Activated CD8-positive, alpha-beta T cell treated with anti-CD3 and anti-CD28 coated beads for 36 hours (primary cell): ENCODE measurements at regions not wholly inside any gene's neighbourhood (a gene's known extent, or its start where the extent isn't known, plus 50 kb on each side); places are given as distances from the start of the nearest gene placed in this dataset.

ENCODE experiments used
- ATAC-seq: fragments of 200-7000 bp; cut with Tn5 transposase; one replicate; pipeline ENCODE4 v1.10.0; 2021; ENCODE audit warnings: mild to moderate bottlenecking, moderate library complexity
- CTCF ChIA-PET: fragments of 350-600 bp; sonication (Branson Sonifier 250); formaldehyde crosslinking; loops from one replicate; lab custom pipeline; 2021; ENCODE audit warnings: antibody characterized with exemption; lab: Charles Lee
- POLR2A ChIA-PET: fragments of 350-600 bp; sonication (Branson Sonifier 250); formaldehyde crosslinking; loops from one replicate; lab custom pipeline; 2021; ENCODE audit warnings: antibody characterized with exemption; lab: Charles Lee
- DNase-seq: peaks from one replicate; pipeline ENCODE4 v3.0.0-alpha.2; 2020
- H3K27ac Mint-ChIP-seq: one replicate; pipeline ENCODE4 v1.8.0; 2021; ENCODE audit warnings: mild to moderate bottlenecking, mixed read lengths
- H3K27me3 Mint-ChIP-seq: one replicate; pipeline ENCODE4 v1.8.0; 2021; ENCODE audit warnings: mixed read lengths
- H3K36me3 Mint-ChIP-seq: one replicate; pipeline ENCODE4 v1.8.0; 2021; ENCODE audit warnings: low read depth, mixed read lengths
- H3K4me1 Mint-ChIP-seq: one replicate; pipeline ENCODE4 v1.8.0; 2021; ENCODE audit warnings: low read depth, mixed read lengths
- H3K4me3 Mint-ChIP-seq: one replicate; pipeline ENCODE4 v1.8.0; 2021; ENCODE audit warnings: mild to moderate bottlenecking, moderate library complexity, mixed read lengths
- H3K9me3 Mint-ChIP-seq: one replicate; pipeline ENCODE4 v1.8.0; 2021; ENCODE audit warnings: mixed read lengths
- intact Hi-C: fragments of 100-400 bp; cut with micrococcal nuclease; formaldehyde crosslinking; loops from one replicate; pipeline ENCODE4 v1.10.0; 2022
- TF ChIP-seq, protein P1 (sequence below): fragments of 200-600 bp; IDR thresholded peaks from one replicate; pipeline ENCODE4 v1.8.0; 2022; ENCODE audit warnings: antibody characterized with exemption, mild to moderate bottlenecking

DNA sequence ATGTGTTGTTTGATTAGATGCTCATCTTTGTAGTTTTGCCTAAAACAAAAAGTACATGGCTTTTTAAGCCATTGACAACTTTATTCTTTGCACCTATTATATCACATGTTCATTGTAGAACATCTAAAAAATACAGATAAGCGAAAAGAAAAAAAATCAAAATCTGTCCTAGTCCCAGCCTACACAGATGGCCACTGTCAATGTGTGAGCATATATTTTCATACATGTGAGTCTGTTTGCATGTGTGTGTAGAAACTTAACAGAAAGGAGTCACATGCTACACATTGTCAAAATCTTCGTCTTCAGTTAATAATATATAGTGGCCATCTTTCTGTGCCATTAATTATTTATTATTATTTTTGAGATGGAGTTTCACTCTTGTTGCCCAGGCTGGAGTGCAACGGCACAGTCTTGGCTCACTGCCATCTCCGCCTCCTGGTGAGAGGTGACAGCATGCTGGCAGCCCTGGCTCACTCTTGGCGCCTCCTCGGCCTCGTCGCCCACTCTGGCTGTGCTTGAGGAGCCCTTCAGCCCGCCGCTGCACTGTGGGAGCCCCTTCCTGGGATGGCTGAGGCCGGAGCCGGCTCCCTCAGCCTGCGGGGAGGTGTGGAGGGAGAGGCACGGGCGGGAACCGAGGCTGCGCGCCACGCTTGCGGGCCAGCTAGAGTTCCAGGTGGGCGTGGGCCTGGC lies 68.5 kb upstream of the AMZ2 start:
- Mint-ChIP-seq H3K9me3 (peaks cover 2% of the 10 kb centered on the region), H3K36me3 (peaks cover 2% of the 10 kb centered on the region), H3K27ac (no peak overlapping the region), H3K27me3 (no peaks in the 10 kb centered on the region), H3K4me3 (no peak overlapping the region), H3K4me1 (peaks cover 41% of the 10 kb centered on the region)
- POLR2A ChIA-PET: no interaction called here
- intact Hi-C loops: loop anchor here (10.0 kb wide), 1 partner anchor 255 kb away; no protein-coding TSS in a partner anchor
- DNase-seq: no peak
- no peak for ATAC-seq
- TF ChIP-seq, protein P1, sequence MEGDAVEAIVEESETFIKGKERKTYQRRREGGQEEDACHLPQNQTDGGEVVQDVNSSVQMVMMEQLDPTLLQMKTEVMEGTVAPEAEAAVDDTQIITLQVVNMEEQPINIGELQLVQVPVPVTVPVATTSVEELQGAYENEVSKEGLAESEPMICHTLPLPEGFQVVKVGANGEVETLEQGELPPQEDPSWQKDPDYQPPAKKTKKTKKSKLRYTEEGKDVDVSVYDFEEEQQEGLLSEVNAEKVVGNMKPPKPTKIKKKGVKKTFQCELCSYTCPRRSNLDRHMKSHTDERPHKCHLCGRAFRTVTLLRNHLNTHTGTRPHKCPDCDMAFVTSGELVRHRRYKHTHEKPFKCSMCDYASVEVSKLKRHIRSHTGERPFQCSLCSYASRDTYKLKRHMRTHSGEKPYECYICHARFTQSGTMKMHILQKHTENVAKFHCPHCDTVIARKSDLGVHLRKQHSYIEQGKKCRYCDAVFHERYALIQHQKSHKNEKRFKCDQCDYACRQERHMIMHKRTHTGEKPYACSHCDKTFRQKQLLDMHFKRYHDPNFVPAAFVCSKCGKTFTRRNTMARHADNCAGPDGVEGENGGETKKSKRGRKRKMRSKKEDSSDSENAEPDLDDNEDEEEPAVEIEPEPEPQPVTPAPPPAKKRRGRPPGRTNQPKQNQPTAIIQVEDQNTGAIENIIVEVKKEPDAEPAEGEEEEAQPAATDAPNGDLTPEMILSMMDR: no peak
- CTCF ChIA-PET: no interaction called here

DNA sequence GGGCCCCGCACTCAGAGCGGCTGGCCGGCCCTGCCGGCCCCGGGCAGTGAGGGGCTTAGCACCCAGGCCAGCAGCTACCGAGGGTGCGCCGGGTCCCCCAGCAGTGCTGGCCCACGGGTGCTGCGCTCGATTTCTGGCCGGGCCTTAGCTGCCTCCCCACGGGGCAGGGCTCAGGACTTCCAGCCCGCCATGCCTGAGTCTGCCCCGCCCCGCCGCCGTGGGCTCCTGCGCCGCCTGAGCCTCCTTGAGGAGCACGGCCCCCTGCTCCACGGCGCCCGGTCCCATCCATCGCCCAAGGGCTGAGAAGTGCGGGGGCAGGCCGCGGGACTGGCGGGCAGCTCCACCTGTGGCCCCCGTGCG lies 67.9 kb upstream of the AMZ2 start:
- Mint-ChIP-seq H3K4me3 (no peak overlapping the region), H3K36me3 (peaks cover 2% of the 10 kb centered on the region), H3K27ac (no peak overlapping the region), H3K27me3 (no peaks in the 10 kb centered on the region), H3K9me3 (peaks cover 2% of the 10 kb centered on the region), H3K4me1 (peaks cover 46% of the 10 kb centered on the region)
- TF ChIP-seq, protein P1: no peak
- DNase-seq (no peak), ATAC-seq (no peak)
- intact Hi-C loops: loop anchor here (5.0 to 10.0 kb wide), 2 partner anchors 67 to 255 kb away; partner anchors contain the start of gene AMZ2
- POLR2A ChIA-PET: interaction anchor here (1.7 kb wide), 1 partner anchor 13 kb away, joined by 3 read pairs; no protein-coding TSS in a partner anchor
- CTCF ChIA-PET: interaction anchor here (1.2 to 8.9 kb wide), 5 partner anchors 21 to 286 kb away, joined by 3 to 73 read pairs (median 13); partner anchors contain the start of gene AMZ2

DNA sequence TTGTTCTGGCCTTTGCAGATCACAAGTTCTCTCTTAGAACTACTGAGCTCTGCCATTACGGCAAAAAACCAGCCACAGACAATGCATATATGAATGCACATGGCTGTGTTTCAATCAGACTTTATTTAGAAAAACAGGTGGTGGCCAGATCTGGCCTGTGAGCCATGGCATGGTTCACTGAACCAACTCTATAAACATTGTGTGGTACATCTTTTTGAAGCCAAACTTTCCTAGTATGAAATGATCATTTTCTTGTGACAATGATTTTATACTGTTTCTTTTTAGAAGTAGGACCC lies 65.9 kb upstream of the AMZ2 start:
- H3K36me3 Mint-ChIP-seq: peaks cover 2% of the 10 kb centered on the region
- no peaks in the 10 kb centered on the region for H3K27me3 Mint-ChIP-seq
- intact Hi-C loops: loop anchor here (5.0 kb wide), 1 partner anchor 65 kb away; the partner anchor contains the start of gene AMZ2
- ATAC-seq (no peak), DNase-seq (no peak)
- CTCF ChIA-PET: interaction anchor here (1.1 to 10.4 kb wide), 5 partner anchors 9 to 256 kb away, joined by 3 to 73 read pairs (median 14); no protein-coding TSS in a partner anchor
- no peak overlapping the region for H3K27ac Mint-ChIP-seq
- TF ChIP-seq, protein P1: no peak
- H3K4me1 Mint-ChIP-seq: peaks cover 56% of the 10 kb centered on the region
- POLR2A ChIA-PET: interaction anchor here (1.0 to 7.0 kb wide), 4 partner anchors 16 to 134 kb away, joined by 3 to 77 read pairs (median 4); no protein-coding TSS in a partner anchor
- peaks cover 2% of the 10 kb centered on the region for H3K9me3 Mint-ChIP-seq
- H3K4me3 Mint-ChIP-seq: peak overlapping the region; percentile 7

DNA sequence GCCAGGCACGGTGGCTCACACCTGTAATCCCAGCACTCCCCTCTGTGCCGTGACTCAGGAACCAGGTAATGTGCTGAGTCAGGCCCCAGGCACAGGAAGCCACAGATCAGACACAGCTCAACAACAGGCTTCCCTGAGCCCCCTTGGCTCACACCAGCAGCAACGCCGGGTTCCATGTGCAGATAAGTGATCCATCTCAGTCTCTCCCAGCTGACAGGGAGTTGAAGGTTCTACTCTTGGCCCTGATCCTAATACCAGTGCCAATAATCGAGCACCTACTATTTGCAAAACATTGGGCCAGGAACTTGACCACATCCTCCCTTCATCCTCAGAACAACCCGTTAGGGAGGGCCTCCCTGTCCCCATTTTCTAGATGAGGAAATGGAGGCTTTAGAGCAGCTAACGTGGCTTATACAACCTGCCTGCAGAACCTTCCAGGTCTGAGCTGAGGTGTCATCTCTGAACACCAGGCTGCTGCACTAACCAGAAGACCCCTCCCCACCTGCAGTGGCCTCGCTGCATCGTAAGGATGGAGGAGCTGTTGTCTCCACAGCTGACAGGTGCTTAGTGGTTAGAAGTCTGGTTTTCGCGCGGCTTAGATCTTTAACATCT lies 64.8 kb upstream of the AMZ2 start:
- Mint-ChIP-seq H3K9me3 (peaks cover 2% of the 10 kb centered on the region), H3K27me3 (no peaks in the 10 kb centered on the region), H3K4me3 (peak overlapping the region; percentile 57), H3K4me1 (peaks cover 56% of the 10 kb centered on the region), H3K36me3 (peaks cover 2% of the 10 kb centered on the region), H3K27ac (peak overlapping the region; percentile 66)
- intact Hi-C loops: loop anchor here (5.0 kb wide), 1 partner anchor 64 kb away; the partner anchor contains the start of gene AMZ2
- CTCF ChIA-PET: interaction anchor here (0.8 to 10.4 kb wide), 7 partner anchors 10 to 277 kb away, joined by 3 to 73 read pairs (median 5); no protein-coding TSS in a partner anchor
- ATAC-seq (peak; percentile 63), DNase-seq (peak; percentile 83)
- TF ChIP-seq, protein P1: no peak
- POLR2A ChIA-PET: interaction anchor here (1.0 to 7.0 kb wide), 5 partner anchors 15 to 135 kb away, joined by 3 to 77 read pairs (median 4); no protein-coding TSS in a partner anchor
